A673 (cell line): ENCODE measurements at regions not wholly inside any gene's neighbourhood (a gene's known extent, or its start where the extent isn't known, plus 50 kb on each side); places are given as distances from the start of the nearest gene placed in this dataset.

Experiments used
- BruUV-seq: library from RNA; stranded (reverse); fragments of 400-500 nt; replicated peaks from 2 replicates; lab custom pipeline; 2021; lab: Mats Ljungman, UMichigan
- CTCF ChIA-PET: fragments of 300-600 bp; sonication (Branson Sonifier 250); formaldehyde crosslinking; loops from one replicate; lab custom pipeline; 2022; ENCODE audit warnings: antibody characterized with exemption; lab: Charles Lee
- POLR2A ChIA-PET: fragments of 300-600 bp; sonication (Branson Sonifier 250); formaldehyde crosslinking; loops from one replicate; lab custom pipeline; 2022; ENCODE audit warnings: antibody characterized with exemption; ENCODE audit not compliant: low non-redundant PET; lab: Charles Lee
- DNase-seq: peaks from one replicate; pipeline ENCODE4 v3.0.0-alpha.2; 2015; ENCODE audit warnings: low spot score
- H3K27ac ChIP-seq: fragments of 200-600 bp; sonication (generic); 2 replicates; pipeline ENCODE4 v1.5.1; 2016; ENCODE audit warnings: mixed run types, low read depth, mild to moderate bottlenecking, mixed read lengths, antibody characterized with exemption, low read length; ENCODE audit not compliant: poor library complexity, severe bottlenecking
- H3K27me3 ChIP-seq: fragments of 200-600 bp; sonication (generic); replicated peaks from 2 replicates; pipeline ENCODE4 v1.6.1; 2017; ENCODE audit warnings: mixed run types, low read depth, mild to moderate bottlenecking, mixed read lengths, antibody characterized with exemption, low read length; ENCODE audit not compliant: insufficient read depth, poor library complexity
- H3K36me3 ChIP-seq: fragments of 200-600 bp; sonication (generic); 2 replicates; pipeline ENCODE4 v1.6.1; 2016; ENCODE audit warnings: mixed run types, mild to moderate bottlenecking, mixed read lengths, antibody characterized with exemption, low read length; ENCODE audit not compliant: insufficient read depth, poor library complexity, severe bottlenecking
- H3K4me1 ChIP-seq: fragments of 200-600 bp; sonication (generic); 2 replicates; pipeline ENCODE4 v1.6.1; 2017; ENCODE audit warnings: mixed run types, mild to moderate bottlenecking, mixed read lengths, antibody characterized with exemption, low read length; ENCODE audit not compliant: insufficient read depth, poor library complexity, severe bottlenecking
- H3K4me3 ChIP-seq: fragments of 200-600 bp; sonication (generic); 2 replicates; pipeline ENCODE4 v1.5.1; 2016; ENCODE audit warnings: low read depth, mixed run types, mild to moderate bottlenecking, mixed read lengths, low read length; ENCODE audit not compliant: poor library complexity, severe bottlenecking
- H3K9me3 ChIP-seq: fragments of 200-600 bp; sonication (generic); 2 replicates; pipeline ENCODE4 v1.6.1; 2016; ENCODE audit warnings: mixed run types, low read depth, mild to moderate bottlenecking, mixed read lengths, antibody characterized with exemption, low read length; ENCODE audit not compliant: poor library complexity, severe bottlenecking
- EZH2 ChIP-seq: fragments of 200-600 bp; sonication (generic); IDR thresholded peaks from 2 replicates; pipeline ENCODE4 v1.6.1; 2017; ENCODE audit warnings: borderline replicate concordance, low read depth, mild to moderate bottlenecking, mixed read lengths, antibody characterized with exemption, low read length; ENCODE audit not compliant: poor library complexity, severe bottlenecking
- intact Hi-C: fragments of 100-400 bp; cut with micrococcal nuclease; formaldehyde crosslinking; loops from one replicate; pipeline ENCODE4 v1.10.0; 2022; ENCODE audit not compliant: unreplicated experiment
- TF ChIP-seq, protein P1 (sequence below): fragments of 300-800, 200-600 bp; sonication (generic); conservative IDR thresholded peaks from 2 replicates; pipeline ENCODE4 v1.5.1; 2017; ENCODE audit warnings: low read depth, mild to moderate bottlenecking, antibody characterized with exemption, low read length, moderate library complexity, mixed read lengths

DNA sequence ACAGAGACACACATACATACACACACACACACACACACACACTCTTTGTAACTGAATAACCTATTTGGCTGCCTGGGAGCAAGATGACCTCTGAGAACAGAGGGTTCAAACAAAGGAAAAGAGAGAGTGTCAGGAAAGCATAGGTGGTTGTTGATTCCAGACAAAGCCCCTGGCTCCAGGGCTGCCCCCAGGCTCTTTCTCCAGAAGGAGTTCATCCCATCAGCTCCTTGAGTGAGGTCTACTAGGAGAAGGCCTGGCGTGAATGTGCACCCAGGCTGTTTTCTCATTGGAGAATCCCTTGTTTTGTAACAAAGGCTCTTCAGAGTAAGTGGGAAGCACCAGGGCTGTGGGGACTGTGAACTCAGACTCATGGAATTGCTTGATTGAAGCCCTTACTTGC, 151.9 kb downstream of the EMP1 start:
- ChIA-PET CTCF (no interaction called here), POLR2A (no interaction called here)
- DNase-seq, result no peak
- intact Hi-C loops, result no loop called here
- TF ChIP-seq, protein P1, sequence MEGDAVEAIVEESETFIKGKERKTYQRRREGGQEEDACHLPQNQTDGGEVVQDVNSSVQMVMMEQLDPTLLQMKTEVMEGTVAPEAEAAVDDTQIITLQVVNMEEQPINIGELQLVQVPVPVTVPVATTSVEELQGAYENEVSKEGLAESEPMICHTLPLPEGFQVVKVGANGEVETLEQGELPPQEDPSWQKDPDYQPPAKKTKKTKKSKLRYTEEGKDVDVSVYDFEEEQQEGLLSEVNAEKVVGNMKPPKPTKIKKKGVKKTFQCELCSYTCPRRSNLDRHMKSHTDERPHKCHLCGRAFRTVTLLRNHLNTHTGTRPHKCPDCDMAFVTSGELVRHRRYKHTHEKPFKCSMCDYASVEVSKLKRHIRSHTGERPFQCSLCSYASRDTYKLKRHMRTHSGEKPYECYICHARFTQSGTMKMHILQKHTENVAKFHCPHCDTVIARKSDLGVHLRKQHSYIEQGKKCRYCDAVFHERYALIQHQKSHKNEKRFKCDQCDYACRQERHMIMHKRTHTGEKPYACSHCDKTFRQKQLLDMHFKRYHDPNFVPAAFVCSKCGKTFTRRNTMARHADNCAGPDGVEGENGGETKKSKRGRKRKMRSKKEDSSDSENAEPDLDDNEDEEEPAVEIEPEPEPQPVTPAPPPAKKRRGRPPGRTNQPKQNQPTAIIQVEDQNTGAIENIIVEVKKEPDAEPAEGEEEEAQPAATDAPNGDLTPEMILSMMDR, result no peak
- TF ChIP-seq EZH2, result no peak
- no peaks in the 10 kb centered on the region for H3K4me1 ChIP-seq
- no TSS peak for BruUV-seq
- no peak overlapping the region for H3K27ac ChIP-seq
- H3K27me3 ChIP-seq, result peaks cover 22% of the 10 kb centered on the region
- no peak overlapping the region for H3K4me3 ChIP-seq
- H3K36me3 ChIP-seq, result no peaks in the 10 kb centered on the region
- H3K9me3 ChIP-seq, result no peaks in the 10 kb centered on the region

DNA sequence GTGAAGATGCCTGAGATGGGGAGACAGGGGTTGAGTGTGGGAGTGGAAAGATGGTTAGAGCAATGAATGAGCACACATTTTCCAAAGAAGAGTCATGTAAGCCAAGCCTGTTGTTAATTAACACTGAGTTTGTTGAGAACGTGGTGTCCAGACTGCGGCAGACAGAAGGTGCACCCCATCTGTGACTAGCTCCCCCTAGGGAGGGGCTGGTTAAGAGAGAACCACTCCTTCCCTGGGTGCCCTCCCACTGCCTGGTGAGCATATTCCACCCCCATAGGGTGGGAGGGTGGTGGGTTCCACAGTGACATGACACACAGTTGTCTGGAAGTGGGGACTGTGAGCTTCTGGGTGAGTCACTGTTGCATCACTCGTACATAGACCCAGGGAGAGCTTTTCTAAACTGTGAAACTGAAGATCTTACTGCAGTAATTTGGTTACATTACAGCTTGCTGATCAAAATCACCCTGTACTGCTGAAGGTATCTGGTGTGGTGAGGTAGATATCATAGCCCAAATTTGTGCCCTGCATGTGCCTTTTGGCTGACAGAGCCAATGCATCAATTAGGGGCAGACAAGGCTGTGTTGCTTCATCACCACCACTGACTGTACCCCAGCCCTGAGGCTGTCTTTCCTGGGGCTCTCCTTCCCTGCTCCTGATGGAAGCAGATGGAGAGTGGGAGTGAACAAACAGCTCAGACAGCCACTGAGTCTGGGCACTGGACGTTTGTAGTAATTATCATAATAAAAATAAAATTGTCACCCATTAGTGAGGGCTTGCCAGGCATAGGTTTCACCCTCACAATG, 150.9 kb downstream of the EMP1 start:
- Histone ChIP-seq H3K4me1 (no peaks in the 10 kb centered on the region), H3K27me3 (peaks cover 26% of the 10 kb centered on the region), H3K36me3 (no peaks in the 10 kb centered on the region), H3K27ac (no peak overlapping the region), H3K4me3 (no peak overlapping the region), H3K9me3 (no peaks in the 10 kb centered on the region)
- DNase-seq, result peak; percentile 11
- TF ChIP-seq, protein P1, result no peak
- TF ChIP-seq EZH2, result no peak
- intact Hi-C loops, result no loop called here
- no TSS peak for BruUV-seq
- ChIA-PET POLR2A (no interaction called here), CTCF (no interaction called here)

DNA sequence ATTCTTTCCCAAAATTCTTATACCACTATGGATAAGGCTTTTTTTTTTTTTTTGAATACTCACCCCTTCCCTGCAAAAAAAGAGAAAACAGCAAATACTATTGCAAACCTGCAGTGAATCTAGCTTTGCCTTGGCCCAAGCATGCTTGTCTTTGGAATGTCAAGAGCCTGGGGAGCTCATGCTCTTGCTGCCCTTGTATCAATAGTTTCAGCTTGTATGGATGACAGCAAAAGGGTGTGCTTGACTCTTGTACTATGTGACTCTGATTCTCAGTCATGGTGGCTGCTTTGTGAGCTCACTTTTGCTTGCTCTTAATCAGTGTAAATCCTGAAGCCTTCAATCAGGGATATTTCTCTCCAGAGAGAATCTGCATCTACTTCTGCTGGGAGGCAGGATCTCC, 149.2 kb downstream of the EMP1 start:
- TF ChIP-seq, protein P1, result no peak
- TF ChIP-seq EZH2, result no peak
- H3K4me3 ChIP-seq, result no peak overlapping the region
- H3K27ac ChIP-seq, result no peak overlapping the region
- CTCF ChIA-PET, result no interaction called here
- H3K4me1 ChIP-seq, result no peaks in the 10 kb centered on the region
- H3K36me3 ChIP-seq, result no peaks in the 10 kb centered on the region
- BruUV-seq, result no TSS peak
- DNase-seq, result no peak
- no peaks in the 10 kb centered on the region for H3K9me3 ChIP-seq
- POLR2A ChIA-PET, result no interaction called here
- H3K27me3 ChIP-seq, result peaks cover 30% of the 10 kb centered on the region
- intact Hi-C loops, result no loop called here
